WI38 (cell line): ENCODE measurements at regions not wholly inside any gene's neighbourhood (a gene's known extent, or its start where the extent isn't known, plus 50 kb on each side); places are given as distances from the start of the nearest gene placed in this dataset.

Experiments used
- H3K4me3 ChIP-seq: 2 replicates; pipeline ENCODE4 v1.5.1; 2011; ENCODE audit warnings: low read depth, mild to moderate bottlenecking, control low read depth, low read length
- CTCF ChIP-seq: IDR thresholded peaks from 2 replicates; pipeline ENCODE4 v1.5.1; 2012; ENCODE audit warnings: low read depth, mild to moderate bottlenecking, control low read depth, low read length

GRCh38 chr20:48177058-48177457 is 391.8 kb upstream of the SULF2 start:
- no peak overlapping the region for H3K4me3 ChIP-seq
- TF ChIP-seq CTCF, result no peak

- no peak overlapping the region for H3K4me3 ChIP-seq
- no peak for TF ChIP-seq CTCF
These were observed 390.9 kb upstream of the SULF2 start for GRCh38 chr20:48176139-48176538.

GRCh38 chr20:48175261-48175660 is 390.0 kb upstream of the SULF2 start:
- TF ChIP-seq CTCF, result no peak
- H3K4me3 ChIP-seq, result no peak overlapping the region

GRCh38 chr20:48172357-48172702 is 387.0 kb upstream of the SULF2 start:
- no peak overlapping the region for H3K4me3 ChIP-seq
- TF ChIP-seq CTCF, result no peak

- TF ChIP-seq CTCF, result no peak
- no peak overlapping the region for H3K4me3 ChIP-seq
These were observed 386.5 kb upstream of the SULF2 start for GRCh38 chr20:48171626-48172356.

- no peak overlapping the region for H3K4me3 ChIP-seq
- TF ChIP-seq CTCF, result no peak
These were observed 385.8 kb upstream of the SULF2 start for GRCh38 chr20:48171071-48171470.

- H3K4me3 ChIP-seq, result no peak overlapping the region
- no peak for TF ChIP-seq CTCF
These were observed 385.3 kb upstream of the SULF2 start for GRCh38 chr20:48170625-48171024.
